Nephron progenitor cell (in vitro differentiated cells): ENCODE measurements at regions not wholly inside any gene's neighbourhood (a gene's known extent, or its start where the extent isn't known, plus 50 kb on each side); places are given as distances from the start of the nearest gene placed in this dataset.

Experiments used
- DNase-seq: peaks from one replicate; pipeline ENCODE4 v3.0.0; 2021
- H3K27ac Mint-ChIP-seq: 2 replicates; pipeline ENCODE4 v1.8.0; 2021; ENCODE audit warnings: mild to moderate bottlenecking, moderate library complexity, mixed read lengths
- H3K27me3 Mint-ChIP-seq: 2 replicates; pipeline ENCODE4 v1.8.0; 2021; ENCODE audit warnings: mild to moderate bottlenecking, low read depth, mixed read lengths; ENCODE audit not compliant: poor library complexity
- H3K36me3 Mint-ChIP-seq: 2 replicates; pipeline ENCODE4 v1.8.0; 2021; ENCODE audit warnings: low read depth, mixed read lengths
- H3K4me1 Mint-ChIP-seq: 2 replicates; pipeline ENCODE4 v1.8.0; 2021; ENCODE audit warnings: mixed read lengths
- H3K4me3 Mint-ChIP-seq: 2 replicates; pipeline ENCODE4 v1.8.0; 2021; ENCODE audit warnings: mild to moderate bottlenecking, moderate library complexity, mixed read lengths
- H3K9me3 Mint-ChIP-seq: 2 replicates; pipeline ENCODE4 v1.8.0; 2021; ENCODE audit warnings: mild to moderate bottlenecking, moderate library complexity, mixed read lengths
- TF ChIP-seq, protein P1 (sequence below): fragments of 200-600 bp; sonication (generic); IDR thresholded peaks from 2 replicates; pipeline ENCODE4 v1.5.0; 2021; ENCODE audit warnings: antibody characterized with exemption

DNA sequence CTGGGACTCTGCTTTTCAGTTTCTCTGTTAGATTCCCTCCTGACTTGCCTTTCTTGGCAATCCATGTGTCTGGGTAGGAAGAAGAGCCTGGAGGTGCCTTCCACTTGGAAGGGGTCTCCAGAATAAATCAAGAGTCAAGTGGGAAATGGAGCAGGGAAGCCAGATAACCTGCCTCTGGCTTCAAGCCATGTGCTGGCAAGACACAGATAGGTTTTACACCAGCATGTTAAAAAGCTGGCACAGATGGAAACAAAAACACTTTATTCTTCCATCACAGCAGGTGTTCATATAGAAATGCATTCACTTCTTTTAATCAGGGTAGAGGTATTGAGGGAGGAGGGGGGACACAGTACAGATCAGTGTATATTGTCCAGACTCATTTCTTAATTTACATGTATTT lies 356.9 kb upstream of the RUNX1 start:
- no peak for DNase-seq
- H3K4me1 Mint-ChIP-seq: no peaks in the 10 kb centered on the region
- H3K9me3 Mint-ChIP-seq: no peaks in the 10 kb centered on the region
- H3K4me3 Mint-ChIP-seq: no peak overlapping the region
- no peak overlapping the region for H3K27ac Mint-ChIP-seq
- H3K27me3 Mint-ChIP-seq: peaks cover 21% of the 10 kb centered on the region
- TF ChIP-seq, protein P1, sequence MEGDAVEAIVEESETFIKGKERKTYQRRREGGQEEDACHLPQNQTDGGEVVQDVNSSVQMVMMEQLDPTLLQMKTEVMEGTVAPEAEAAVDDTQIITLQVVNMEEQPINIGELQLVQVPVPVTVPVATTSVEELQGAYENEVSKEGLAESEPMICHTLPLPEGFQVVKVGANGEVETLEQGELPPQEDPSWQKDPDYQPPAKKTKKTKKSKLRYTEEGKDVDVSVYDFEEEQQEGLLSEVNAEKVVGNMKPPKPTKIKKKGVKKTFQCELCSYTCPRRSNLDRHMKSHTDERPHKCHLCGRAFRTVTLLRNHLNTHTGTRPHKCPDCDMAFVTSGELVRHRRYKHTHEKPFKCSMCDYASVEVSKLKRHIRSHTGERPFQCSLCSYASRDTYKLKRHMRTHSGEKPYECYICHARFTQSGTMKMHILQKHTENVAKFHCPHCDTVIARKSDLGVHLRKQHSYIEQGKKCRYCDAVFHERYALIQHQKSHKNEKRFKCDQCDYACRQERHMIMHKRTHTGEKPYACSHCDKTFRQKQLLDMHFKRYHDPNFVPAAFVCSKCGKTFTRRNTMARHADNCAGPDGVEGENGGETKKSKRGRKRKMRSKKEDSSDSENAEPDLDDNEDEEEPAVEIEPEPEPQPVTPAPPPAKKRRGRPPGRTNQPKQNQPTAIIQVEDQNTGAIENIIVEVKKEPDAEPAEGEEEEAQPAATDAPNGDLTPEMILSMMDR: no peak
- no peaks in the 10 kb centered on the region for H3K36me3 Mint-ChIP-seq

DNA sequence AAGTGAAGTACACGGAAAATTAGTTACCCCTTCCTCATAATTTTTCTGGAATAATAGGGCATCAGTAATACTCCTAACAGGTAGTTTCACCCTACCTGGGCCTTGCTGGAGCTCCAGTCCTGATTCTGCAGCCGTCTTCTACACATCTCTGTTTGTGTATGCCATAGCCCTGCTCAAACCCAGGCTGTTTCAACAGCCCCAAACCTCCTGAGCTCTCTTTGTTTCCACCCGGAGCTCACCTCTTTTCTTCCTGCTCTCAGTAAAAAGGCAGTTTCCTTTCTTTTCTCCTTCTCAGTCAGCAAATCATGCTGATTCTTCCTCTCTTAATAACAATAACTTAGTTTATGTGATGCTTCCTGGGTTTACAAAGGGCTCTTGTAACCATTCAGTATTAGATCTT lies 355.1 kb upstream of the RUNX1 start:
- no peak for DNase-seq
- no peaks in the 10 kb centered on the region for H3K9me3 Mint-ChIP-seq
- peaks cover 9% of the 10 kb centered on the region for H3K4me1 Mint-ChIP-seq
- no peak overlapping the region for H3K27ac Mint-ChIP-seq
- H3K36me3 Mint-ChIP-seq: no peaks in the 10 kb centered on the region
- TF ChIP-seq, protein P1: no peak
- H3K4me3 Mint-ChIP-seq: no peak overlapping the region
- peaks cover 21% of the 10 kb centered on the region for H3K27me3 Mint-ChIP-seq

DNA sequence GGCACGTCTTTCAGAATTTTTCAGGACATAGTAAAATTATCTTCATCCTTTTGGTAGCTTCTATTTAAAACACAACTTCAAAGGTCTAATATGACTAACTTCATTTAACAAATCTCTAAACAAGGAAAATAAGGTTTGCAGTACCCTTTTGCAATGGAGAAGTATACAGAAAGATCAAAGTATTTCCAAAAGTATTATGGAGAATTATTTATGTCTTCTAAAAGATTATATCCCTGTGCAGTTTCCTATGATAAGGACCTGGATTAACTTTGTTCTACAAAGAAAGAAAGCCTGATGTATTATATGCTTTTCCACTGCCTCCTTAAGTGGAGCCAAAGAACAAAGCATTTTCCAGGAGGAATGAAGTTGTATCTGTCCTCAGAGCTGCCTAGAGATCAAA lies 353.0 kb upstream of the RUNX1 start:
- DNase-seq: no peak
- Mint-ChIP-seq H3K36me3 (no peaks in the 10 kb centered on the region), H3K9me3 (no peaks in the 10 kb centered on the region), H3K27me3 (peaks cover 26% of the 10 kb centered on the region), H3K4me1 (peaks cover 18% of the 10 kb centered on the region), H3K27ac (no peak overlapping the region), H3K4me3 (no peak overlapping the region)
- TF ChIP-seq, protein P1: no peak

DNA sequence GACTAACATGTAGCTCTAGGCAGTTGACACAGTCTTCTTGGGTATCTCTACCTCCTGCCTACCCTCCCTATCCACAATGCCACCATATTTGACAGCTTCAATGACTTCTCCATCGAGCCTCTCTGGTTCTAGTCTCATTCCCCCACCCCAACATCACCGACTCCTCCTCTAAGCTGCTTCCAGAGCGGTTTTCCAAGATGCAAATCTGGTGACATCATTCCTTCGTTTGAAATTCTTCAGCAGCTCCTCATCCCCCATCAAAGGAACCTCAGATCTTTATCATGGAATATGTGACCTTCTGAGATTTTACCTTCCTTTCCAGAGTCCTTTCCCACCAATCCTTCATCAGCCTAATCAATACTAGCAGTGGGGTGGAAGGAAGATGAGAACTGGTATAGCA lies 352.4 kb upstream of the RUNX1 start:
- Mint-ChIP-seq H3K36me3 (no peaks in the 10 kb centered on the region), H3K9me3 (no peaks in the 10 kb centered on the region)

DNA sequence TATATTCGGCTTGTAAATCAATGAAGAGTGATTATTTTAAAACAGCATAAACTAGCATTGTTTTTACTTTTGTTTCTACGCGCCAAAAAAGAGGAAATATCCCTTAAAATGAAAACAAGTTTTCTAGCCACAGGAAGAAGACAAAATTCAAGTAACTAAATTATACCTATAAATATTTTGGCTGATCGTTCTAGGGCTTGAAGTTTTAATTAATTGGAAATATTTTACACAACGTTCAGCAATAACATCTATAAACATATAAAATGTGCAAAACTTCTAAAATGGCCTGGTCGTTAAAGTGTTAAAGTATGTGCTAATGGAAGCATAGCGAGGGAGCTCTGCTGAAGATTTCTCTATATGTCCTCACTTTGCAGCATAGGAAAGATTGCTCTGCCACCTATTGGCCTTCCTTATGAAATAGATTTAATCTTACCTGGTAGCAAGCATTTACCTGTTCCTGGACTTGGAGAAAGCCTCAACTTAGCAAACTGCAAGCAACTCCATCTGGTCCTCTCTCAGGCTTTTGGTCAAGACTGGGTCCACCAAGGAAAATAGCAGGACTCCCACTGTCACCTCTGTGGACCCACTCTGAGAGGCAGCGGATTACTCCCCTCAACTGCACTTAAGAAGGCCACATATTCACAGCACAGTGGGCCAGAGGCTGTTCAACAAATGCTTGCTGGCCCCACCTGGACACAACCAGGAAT lies 351.3 kb upstream of the RUNX1 start:
- H3K27me3 Mint-ChIP-seq: peaks cover 16% of the 10 kb centered on the region
- TF ChIP-seq, protein P1: peak; percentile 30
- H3K9me3 Mint-ChIP-seq: no peaks in the 10 kb centered on the region
- H3K36me3 Mint-ChIP-seq: no peaks in the 10 kb centered on the region
- H3K4me1 Mint-ChIP-seq: peaks cover 18% of the 10 kb centered on the region
- no peak for DNase-seq
- no peak overlapping the region for H3K4me3 Mint-ChIP-seq
- H3K27ac Mint-ChIP-seq: no peak overlapping the region

More for the DNA sequence above, 352.4 kb upstream of the RUNX1 start:
- Mint-ChIP-seq H3K27ac (peak overlapping the region; percentile 17), H3K4me3 (no peak overlapping the region), H3K4me1 (peaks cover 18% of the 10 kb centered on the region), H3K27me3 (peaks cover 23% of the 10 kb centered on the region)
- TF ChIP-seq, protein P1: no peak
- no peak for DNase-seq

DNA sequence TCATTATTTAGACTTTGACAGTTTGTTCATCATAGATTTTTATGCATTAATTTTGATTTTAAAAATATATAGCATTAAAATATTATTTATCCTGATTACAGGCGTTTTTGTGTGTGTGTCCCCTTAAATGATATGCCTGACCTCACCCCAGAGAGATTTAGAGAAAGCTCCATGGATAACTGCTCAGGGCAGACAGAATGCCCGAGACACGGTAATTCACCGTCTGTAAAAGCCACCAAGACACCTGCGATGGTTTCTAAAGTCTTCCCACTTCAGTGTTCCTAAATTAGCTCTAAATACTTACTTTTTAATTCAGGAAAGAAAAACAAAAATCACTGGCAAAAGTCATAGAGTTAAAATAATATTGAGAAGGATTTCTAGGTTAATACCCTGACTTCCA lies 350.6 kb upstream of the RUNX1 start:
- no peaks in the 10 kb centered on the region for H3K9me3 Mint-ChIP-seq
- no peak overlapping the region for H3K27ac Mint-ChIP-seq
- no peaks in the 10 kb centered on the region for H3K36me3 Mint-ChIP-seq
- DNase-seq: no peak
- peaks cover 18% of the 10 kb centered on the region for H3K4me1 Mint-ChIP-seq
- TF ChIP-seq, protein P1: no peak
- H3K27me3 Mint-ChIP-seq: peaks cover 16% of the 10 kb centered on the region
- no peak overlapping the region for H3K4me3 Mint-ChIP-seq
